Loucy (cell line): ENCODE measurements at regions not wholly inside any gene's neighbourhood (a gene's known extent, or its start where the extent isn't known, plus 50 kb on each side); places are given as distances from the start of the nearest gene placed in this dataset.

Source experiments
- CTCF ChIP-seq: fragments of 200-600 bp; sonication (generic); conservative IDR thresholded peaks from 2 replicates; pipeline ENCODE4 v1.5.1; 2014; ENCODE audit warnings: mild to moderate bottlenecking, antibody characterized with exemption, low read length
- EZH2phosphoT487 ChIP-seq: fragments of 200-600 bp; IDR thresholded peaks from 2 replicates; pipeline ENCODE4 v1.6.1; 2018; ENCODE audit warnings: antibody characterized with exemption, mild to moderate bottlenecking, moderate library complexity, borderline replicate concordance

GRCh38 chr20:20806121-20807095 lies 94.0 kb upstream of the RALGAPA2 start:
- TF ChIP-seq CTCF (no peak), EZH2phosphoT487 (no peak)
